ENCODE measurements at regions not wholly inside any gene's neighbourhood (a gene's known extent, or its start where the extent isn't known, plus 50 kb on each side); places are given as distances from the start of the nearest gene placed in this dataset.

- H3K27me3 Mint-ChIP-seq (ENCODE audit: low read depth in 2 of 2): peaks cover 24 to 45% of the 10 kb centered on the region in 2 donors
- no peak for ATAC-seq
- no peak for TF ChIP-seq CTCF (IDR thresholded peaks at IDR 0.05)
- no peak overlapping the region for H3K4me3 Mint-ChIP-seq
- no peak overlapping the region for H3K27ac Mint-ChIP-seq
- no peak for DNase-seq
- H3K4me1 Mint-ChIP-seq: peaks cover 4 to 6% of the 10 kb centered on the region in 2 donors
- no peak overlapping the region for H3K4me3 ChIP-seq (ENCODE audit: low read length)
- H3K27ac ChIP-seq (ENCODE audit: low read length): no peak overlapping the region
- H3K4me1 ChIP-seq (ENCODE audit: control insufficient read depth, insufficient read depth, low read length): no peaks in the 10 kb centered on the region
- H3K9me3 ChIP-seq (ENCODE audit: control insufficient read depth, insufficient read depth, low read length): peaks cover 26% of the 10 kb centered on the region
- WGBS (ENCODE audit: insufficient coverage): 100% methylated on average over 1 of the region's 1 CpG
- peaks cover 4 to 6% of the 10 kb centered on the region in 2 donors for H3K9me3 Mint-ChIP-seq
- intact Hi-C loops (cut with micrococcal nuclease): no loop called here
- no peaks in the 10 kb centered on the region for H3K36me3 ChIP-seq (ENCODE audit: control insufficient read depth, insufficient read depth, low read length)
- no peaks in the 10 kb centered on the region for H3K27me3 ChIP-seq (ENCODE audit: control insufficient read depth, insufficient read depth, low read length)
- H3K36me3 Mint-ChIP-seq: peaks cover 20% of the 10 kb centered on the region
Measured at GRCh38 chr15:69689133-69689532, 236.5 kb downstream of the RPLP1 start.

GRCh38 chr15:69691307-69692015 lies 238.8 kb downstream of the RPLP1 start:
- Histone ChIP-seq H3K36me3 (ENCODE audit: control insufficient read depth, insufficient read depth, low read length) (no peaks in the 10 kb centered on the region), H3K4me1 (ENCODE audit: control insufficient read depth, insufficient read depth, low read length) (no peaks in the 10 kb centered on the region), H3K4me3 (ENCODE audit: low read length) (no peak overlapping the region), H3K27ac (ENCODE audit: low read length) (no peak overlapping the region), H3K9me3 (ENCODE audit: control insufficient read depth, insufficient read depth, low read length) (peaks cover 26% of the 10 kb centered on the region), H3K27me3 (ENCODE audit: control insufficient read depth, insufficient read depth, low read length) (no peaks in the 10 kb centered on the region)
- Mint-ChIP-seq H3K4me1 (peaks cover 0 to 4% of the 10 kb centered on the region in 2 donors), H3K9me3 (peaks cover 4 to 6% of the 10 kb centered on the region in 2 donors), H3K4me3 (no peak overlapping the region), H3K27ac (no peak overlapping the region), H3K27me3 (ENCODE audit: low read depth in 2 of 2) (peaks cover 21 to 38% of the 10 kb centered on the region in 2 donors), H3K36me3 (peaks cover 20% of the 10 kb centered on the region)
- TF ChIP-seq CTCF (IDR thresholded peaks at IDR 0.05): no peak
- DNase-seq (no peak), ATAC-seq (no peak)
- intact Hi-C loops (cut with micrococcal nuclease): no loop called here
- WGBS (ENCODE audit: insufficient coverage): 95% methylated on average over 6 of the region's 7 CpGs

- TF ChIP-seq CTCF (IDR thresholded peaks at IDR 0.05): no peak
- Histone ChIP-seq H3K36me3 (ENCODE audit: control insufficient read depth, insufficient read depth, low read length) (no peaks in the 10 kb centered on the region), H3K4me3 (ENCODE audit: low read length) (no peak overlapping the region), H3K27ac (ENCODE audit: low read length) (no peak overlapping the region), H3K27me3 (ENCODE audit: control insufficient read depth, insufficient read depth, low read length) (no peaks in the 10 kb centered on the region), H3K9me3 (ENCODE audit: control insufficient read depth, insufficient read depth, low read length) (peaks cover 26% of the 10 kb centered on the region), H3K4me1 (ENCODE audit: control insufficient read depth, insufficient read depth, low read length) (no peaks in the 10 kb centered on the region)
- Mint-ChIP-seq H3K27ac (no peak overlapping the region), H3K4me3 (no peak overlapping the region), H3K9me3 (peaks cover 4 to 6% of the 10 kb centered on the region in 2 donors), H3K36me3 (peaks cover 20% of the 10 kb centered on the region), H3K27me3 (ENCODE audit: low read depth in 2 of 2) (peaks cover 19 to 36% of the 10 kb centered on the region in 2 donors), H3K4me1 (peaks cover 0 to 8% of the 10 kb centered on the region in 2 donors)
- no peak for DNase-seq
- intact Hi-C loops (cut with micrococcal nuclease): no loop called here
- WGBS (ENCODE audit: insufficient coverage): 97% methylated on average over 3 of the region's 3 CpGs
- ATAC-seq: no peak
Measured at GRCh38 chr15:69692342-69692741, 239.7 kb downstream of the RPLP1 start.

GRCh38 chr15:69693059-69693458 lies 240.4 kb downstream of the RPLP1 start:
- no peak overlapping the region for H3K27ac ChIP-seq (ENCODE audit: low read length)
- H3K36me3 Mint-ChIP-seq: peaks cover 18% of the 10 kb centered on the region
- no peak for ATAC-seq
- no peaks in the 10 kb centered on the region for H3K27me3 ChIP-seq (ENCODE audit: control insufficient read depth, insufficient read depth, low read length)
- peaks cover 0 to 8% of the 10 kb centered on the region in 2 donors for H3K4me1 Mint-ChIP-seq
- TF ChIP-seq CTCF (IDR thresholded peaks at IDR 0.05): no peak
- no peak overlapping the region for H3K4me3 ChIP-seq (ENCODE audit: low read length)
- no peaks in the 10 kb centered on the region for H3K36me3 ChIP-seq (ENCODE audit: control insufficient read depth, insufficient read depth, low read length)
- peaks cover 22% of the 10 kb centered on the region for H3K9me3 ChIP-seq (ENCODE audit: control insufficient read depth, insufficient read depth, low read length)
- H3K27ac Mint-ChIP-seq: no peak overlapping the region
- peaks cover 16 to 29% of the 10 kb centered on the region in 2 donors for H3K27me3 Mint-ChIP-seq (ENCODE audit: low read depth in 2 of 2)
- WGBS (ENCODE audit: insufficient coverage): 64% methylated on average over 4 of the region's 4 CpGs
- H3K9me3 Mint-ChIP-seq: peaks cover 4 to 6% of the 10 kb centered on the region in 2 donors
- intact Hi-C loops (cut with micrococcal nuclease): no loop called here
- DNase-seq: no peak
- peaks cover 3% of the 10 kb centered on the region for H3K4me1 ChIP-seq (ENCODE audit: control insufficient read depth, insufficient read depth, low read length)
- no peak overlapping the region for H3K4me3 Mint-ChIP-seq
